Endodermal cell (in vitro differentiated cells): ENCODE measurements at regions not wholly inside any gene's neighbourhood (a gene's known extent, or its start where the extent isn't known, plus 50 kb on each side); places are given as distances from the start of the nearest gene placed in this dataset.

ENCODE experiments used
- DNase-seq: peaks from one replicate; pipeline ENCODE4 v3.0.0-alpha.2; 2017
- H3K27ac ChIP-seq: 2 replicates; pipeline ENCODE4 v1.5.1; 2013; ENCODE audit warnings: mild to moderate bottlenecking, low read depth, low read length, moderate library complexity
- H3K27me3 ChIP-seq: 2 replicates; pipeline ENCODE4 v1.6.1; 2013; ENCODE audit warnings: mild to moderate bottlenecking, low read length, moderate library complexity; ENCODE audit not compliant: insufficient read depth, control insufficient read depth, poor library complexity, severe bottlenecking
- H3K36me3 ChIP-seq: 2 replicates; pipeline ENCODE4 v1.7.0; 2013; ENCODE audit warnings: mild to moderate bottlenecking, low read length, moderate library complexity; ENCODE audit not compliant: control insufficient read depth, insufficient read depth
- H3K4me1 ChIP-seq: one replicate; pipeline ENCODE4 v1.7.0; 2013; ENCODE audit warnings: low read length; ENCODE audit not compliant: control insufficient read depth, insufficient read depth
- H3K4me3 ChIP-seq: 2 replicates; pipeline ENCODE4 v1.5.1; 2013; ENCODE audit warnings: mild to moderate bottlenecking, low read length, moderate library complexity
- H3K9ac ChIP-seq: 2 replicates; pipeline ENCODE4 v1.6.1; 2013; ENCODE audit warnings: mild to moderate bottlenecking, low read length, moderate library complexity; ENCODE audit not compliant: poor library complexity, severe bottlenecking; ENCODE audit errors: extremely low read depth
- H3K9me3 ChIP-seq: 2 replicates; pipeline ENCODE4 v1.6.1; 2013; ENCODE audit warnings: mild to moderate bottlenecking, low read length, moderate library complexity; ENCODE audit not compliant: control insufficient read depth
- H3K27ac Mint-ChIP-seq: 2 replicates; pipeline ENCODE4 v1.8.0; 2020; ENCODE audit warnings: mixed read lengths
- H3K27me3 Mint-ChIP-seq: 2 replicates; pipeline ENCODE4 v1.8.0; 2021; ENCODE audit warnings: mild to moderate bottlenecking, mixed read lengths; ENCODE audit not compliant: insufficient read depth
- H3K36me3 Mint-ChIP-seq: 2 replicates; pipeline ENCODE4 v1.8.0; 2020; ENCODE audit warnings: low read depth, mixed read lengths
- H3K4me1 Mint-ChIP-seq: 2 replicates; pipeline ENCODE4 v1.8.0; 2020; ENCODE audit warnings: mixed read lengths
- H3K4me3 Mint-ChIP-seq: 2 replicates; pipeline ENCODE4 v1.8.0; 2020; ENCODE audit warnings: mild to moderate bottlenecking, moderate library complexity, mixed read lengths
- H3K9me3 Mint-ChIP-seq: 2 replicates; pipeline ENCODE4 v1.8.0; 2020; ENCODE audit warnings: mild to moderate bottlenecking, mixed read lengths
- WGBS, 2 experiments: methylation state at CpG; one replicate each; pipeline versions ENCODE4 v1.1.5 to v1.1.7; 2013; ENCODE audit warnings: missing lambda C conversion rate in 2 of 2, mixed read lengths in 1 of 2; ENCODE audit not compliant: insufficient coverage in 1 of 2, insufficient read length in 1 of 2; 5-methylcytosine and 5-hydroxymethylcytosine counted together
- TF ChIP-seq, protein P1 (sequence below): fragments of 200-600 bp; sonication (generic); conservative IDR thresholded peaks from 2 replicates; pipeline ENCODE4 v1.5.0; 2021; ENCODE audit warnings: antibody characterized with exemption, mild to moderate bottlenecking

DNA sequence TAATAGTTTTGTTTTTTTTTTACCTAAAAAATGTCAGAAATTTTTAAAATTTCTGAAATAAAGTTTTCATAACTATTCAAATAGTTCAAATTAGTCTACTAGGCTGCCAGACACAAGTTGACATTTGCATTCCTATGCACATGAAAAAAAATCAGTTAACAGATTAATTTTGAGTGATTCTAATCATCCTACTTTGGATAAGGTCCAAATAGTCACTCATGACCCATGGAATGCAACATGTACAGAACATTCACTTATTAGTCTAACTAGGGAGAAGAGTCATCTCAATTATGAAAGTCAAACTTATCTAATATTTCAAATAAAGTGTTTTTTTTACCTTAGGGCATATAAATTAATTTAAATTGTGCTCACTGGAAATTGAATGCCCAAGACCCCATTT lies 390.2 kb downstream of the EPM2A start:
- H3K4me1 ChIP-seq, result no peaks in the 10 kb centered on the region
- no peak overlapping the region for H3K27ac ChIP-seq
- Mint-ChIP-seq H3K27me3 (no peaks in the 10 kb centered on the region), H3K4me1 (peaks cover 24% of the 10 kb centered on the region), H3K9me3 (no peaks in the 10 kb centered on the region), H3K27ac (no peak overlapping the region), H3K36me3 (no peaks in the 10 kb centered on the region), H3K4me3 (no peak overlapping the region)
- no peaks in the 10 kb centered on the region for H3K9me3 ChIP-seq
- H3K27me3 ChIP-seq, result no peaks in the 10 kb centered on the region
- no peak overlapping the region for H3K4me3 ChIP-seq
- TF ChIP-seq, protein P1, sequence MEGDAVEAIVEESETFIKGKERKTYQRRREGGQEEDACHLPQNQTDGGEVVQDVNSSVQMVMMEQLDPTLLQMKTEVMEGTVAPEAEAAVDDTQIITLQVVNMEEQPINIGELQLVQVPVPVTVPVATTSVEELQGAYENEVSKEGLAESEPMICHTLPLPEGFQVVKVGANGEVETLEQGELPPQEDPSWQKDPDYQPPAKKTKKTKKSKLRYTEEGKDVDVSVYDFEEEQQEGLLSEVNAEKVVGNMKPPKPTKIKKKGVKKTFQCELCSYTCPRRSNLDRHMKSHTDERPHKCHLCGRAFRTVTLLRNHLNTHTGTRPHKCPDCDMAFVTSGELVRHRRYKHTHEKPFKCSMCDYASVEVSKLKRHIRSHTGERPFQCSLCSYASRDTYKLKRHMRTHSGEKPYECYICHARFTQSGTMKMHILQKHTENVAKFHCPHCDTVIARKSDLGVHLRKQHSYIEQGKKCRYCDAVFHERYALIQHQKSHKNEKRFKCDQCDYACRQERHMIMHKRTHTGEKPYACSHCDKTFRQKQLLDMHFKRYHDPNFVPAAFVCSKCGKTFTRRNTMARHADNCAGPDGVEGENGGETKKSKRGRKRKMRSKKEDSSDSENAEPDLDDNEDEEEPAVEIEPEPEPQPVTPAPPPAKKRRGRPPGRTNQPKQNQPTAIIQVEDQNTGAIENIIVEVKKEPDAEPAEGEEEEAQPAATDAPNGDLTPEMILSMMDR, result no peak
- no peak for DNase-seq
- no peak overlapping the region for H3K9ac ChIP-seq
- no peaks in the 10 kb centered on the region for H3K36me3 ChIP-seq

DNA sequence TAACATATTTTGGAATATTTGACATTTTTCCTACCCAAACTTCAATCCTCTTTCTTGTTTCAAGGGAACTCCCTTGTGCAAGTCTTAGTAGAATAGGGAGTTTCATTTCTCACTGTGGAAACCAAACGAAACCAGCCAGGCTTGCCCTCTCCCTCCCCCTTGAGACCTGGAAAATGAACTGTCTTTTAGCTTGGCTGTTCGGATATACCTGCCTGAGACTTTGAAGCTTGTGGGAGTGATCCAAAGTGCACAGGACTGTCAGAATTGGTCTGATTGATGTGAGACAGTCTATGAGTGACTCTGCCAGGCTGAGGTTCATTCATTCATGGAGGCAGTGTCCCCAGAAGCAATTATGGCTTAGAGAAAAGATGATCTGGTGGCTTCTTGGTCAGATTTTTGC lies 388.1 kb downstream of the EPM2A start:
- H3K36me3 Mint-ChIP-seq, result no peaks in the 10 kb centered on the region
- no peaks in the 10 kb centered on the region for H3K27me3 ChIP-seq
- peaks cover 39% of the 10 kb centered on the region for H3K4me1 Mint-ChIP-seq
- H3K27ac Mint-ChIP-seq, result no peak overlapping the region
- no peaks in the 10 kb centered on the region for H3K27me3 Mint-ChIP-seq
- WGBS, 2 experiments, result 97% methylated on average over 2 of the region's 2 CpGs; no CpG with 5 or more reads in 1 of the 2 experiments
- TF ChIP-seq, protein P1, result no peak
- H3K27ac ChIP-seq, result no peak overlapping the region
- no peaks in the 10 kb centered on the region for H3K9me3 Mint-ChIP-seq
- no peaks in the 10 kb centered on the region for H3K9me3 ChIP-seq
- no peaks in the 10 kb centered on the region for H3K4me1 ChIP-seq
- no peak for DNase-seq
- no peak overlapping the region for H3K4me3 ChIP-seq
- no peaks in the 10 kb centered on the region for H3K36me3 ChIP-seq
- no peak overlapping the region for H3K9ac ChIP-seq
- no peak overlapping the region for H3K4me3 Mint-ChIP-seq

DNA sequence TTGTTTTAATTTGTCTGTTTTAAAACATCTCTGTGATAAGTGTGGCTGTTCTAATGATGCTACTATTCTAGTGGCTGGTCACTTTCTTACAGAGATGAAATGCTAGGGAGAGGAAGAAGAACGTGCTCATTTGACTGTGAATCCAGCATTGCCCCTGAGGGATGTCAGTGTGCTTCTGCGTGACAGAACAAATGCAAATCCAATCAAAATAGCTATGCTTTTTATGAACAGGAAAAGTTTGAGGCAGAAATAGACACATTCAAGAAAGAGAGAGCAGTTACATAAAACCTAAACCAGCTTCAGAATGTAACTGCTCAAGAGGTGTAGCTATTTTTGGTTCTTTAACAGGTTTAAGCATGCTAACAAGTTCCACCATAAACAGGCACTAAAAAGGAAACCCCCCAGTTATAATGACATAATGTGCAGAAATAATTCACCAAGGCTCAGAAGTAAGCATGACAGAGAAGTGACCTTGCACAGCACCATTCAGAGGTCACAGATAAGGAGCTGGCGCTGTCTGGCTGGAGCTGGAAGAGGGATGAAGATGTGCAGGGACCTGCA lies 385.3 kb downstream of the EPM2A start:
- H3K27me3 ChIP-seq, result no peaks in the 10 kb centered on the region
- H3K9me3 ChIP-seq, result no peaks in the 10 kb centered on the region
- no peaks in the 10 kb centered on the region for H3K4me1 ChIP-seq
- H3K4me1 Mint-ChIP-seq, result peaks cover 43% of the 10 kb centered on the region
- no peak overlapping the region for H3K4me3 Mint-ChIP-seq
- TF ChIP-seq, protein P1, result no peak
- peak overlapping the region; percentile 18 for H3K4me3 ChIP-seq
- no peaks in the 10 kb centered on the region for H3K36me3 ChIP-seq
- H3K36me3 Mint-ChIP-seq, result no peaks in the 10 kb centered on the region
- no peaks in the 10 kb centered on the region for H3K9me3 Mint-ChIP-seq
- no peak overlapping the region for H3K9ac ChIP-seq
- no peaks in the 10 kb centered on the region for H3K27me3 Mint-ChIP-seq
- H3K27ac Mint-ChIP-seq, result peak overlapping the region; percentile 42
- no peak overlapping the region for H3K27ac ChIP-seq
- WGBS, 2 experiments, result 88 to 96% methylated on average over 3 of the region's 3 CpGs
- DNase-seq, result no peak
